Glutamatergic neuron (in vitro differentiated cells): ENCODE measurements at regions not wholly inside any gene's neighbourhood (a gene's known extent, or its start where the extent isn't known, plus 50 kb on each side); places are given as distances from the start of the nearest gene placed in this dataset.
"Not testable (repeated sequence)": the region's sequence is repeated elsewhere in the genome, so short reads cannot be mapped to it uniquely, and the experiment has no call there.

Experiments used
- DNase-seq: peaks from one replicate; pipeline ENCODE4 v3.0.0; 2022
- H3K27ac Mint-ChIP-seq: one replicate; pipeline ENCODE4 v1.8.0; 2020; ENCODE audit warnings: mild to moderate bottlenecking, mixed read lengths, inconsistent platforms; ENCODE audit not compliant: unreplicated experiment
- H3K27me3 Mint-ChIP-seq: one replicate; pipeline ENCODE4 v1.8.0; 2020; ENCODE audit warnings: mild to moderate bottlenecking, moderate library complexity, mixed read lengths, inconsistent platforms; ENCODE audit not compliant: unreplicated experiment
- H3K36me3 Mint-ChIP-seq: one replicate; pipeline ENCODE4 v1.8.0; 2020; ENCODE audit warnings: mild to moderate bottlenecking, mixed read lengths, inconsistent platforms; ENCODE audit not compliant: unreplicated experiment
- H3K4me1 Mint-ChIP-seq: one replicate; pipeline ENCODE4 v1.8.0; 2020; ENCODE audit warnings: mild to moderate bottlenecking, low read depth, mixed read lengths, inconsistent platforms; ENCODE audit not compliant: unreplicated experiment
- H3K4me3 Mint-ChIP-seq: one replicate; pipeline ENCODE4 v1.8.0; 2020; ENCODE audit warnings: mild to moderate bottlenecking, mixed read lengths, inconsistent platforms; ENCODE audit not compliant: unreplicated experiment
- H3K9me3 Mint-ChIP-seq: one replicate; pipeline ENCODE4 v1.8.0; 2020; ENCODE audit warnings: mild to moderate bottlenecking, moderate library complexity, mixed read lengths, inconsistent platforms; ENCODE audit not compliant: unreplicated experiment
- TF ChIP-seq, protein P1 (sequence below): fragments of 200-600 bp; sonication (generic); IDR thresholded peaks from one replicate; pipeline ENCODE4 v1.5.0; 2021; ENCODE audit not compliant: partially characterized antibody, unreplicated experiment

DNA sequence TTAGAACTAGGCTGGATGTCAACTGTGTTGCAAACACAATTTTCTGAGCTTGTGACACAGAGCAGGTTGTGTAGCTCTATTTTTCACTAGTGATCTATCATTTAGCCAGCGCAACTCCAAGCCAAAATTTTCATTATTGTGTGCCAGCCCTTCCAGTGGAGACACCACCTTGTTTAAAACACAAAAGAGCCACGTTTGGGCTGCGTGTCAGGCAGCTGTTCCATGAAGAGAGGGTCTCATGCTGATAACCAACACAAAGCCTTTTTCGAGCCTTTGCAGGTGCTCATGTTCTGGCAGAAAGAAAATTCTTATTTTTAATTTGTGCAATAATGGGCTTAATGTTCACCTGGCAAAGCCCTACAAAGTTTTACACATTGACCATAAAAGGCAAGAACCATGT, 237.6 kb upstream of the RGMB start:
- H3K36me3 Mint-ChIP-seq: peaks cover 3% of the 10 kb centered on the region
- no peak overlapping the region for H3K27ac Mint-ChIP-seq
- no peak overlapping the region for H3K4me3 Mint-ChIP-seq
- TF ChIP-seq, protein P1, sequence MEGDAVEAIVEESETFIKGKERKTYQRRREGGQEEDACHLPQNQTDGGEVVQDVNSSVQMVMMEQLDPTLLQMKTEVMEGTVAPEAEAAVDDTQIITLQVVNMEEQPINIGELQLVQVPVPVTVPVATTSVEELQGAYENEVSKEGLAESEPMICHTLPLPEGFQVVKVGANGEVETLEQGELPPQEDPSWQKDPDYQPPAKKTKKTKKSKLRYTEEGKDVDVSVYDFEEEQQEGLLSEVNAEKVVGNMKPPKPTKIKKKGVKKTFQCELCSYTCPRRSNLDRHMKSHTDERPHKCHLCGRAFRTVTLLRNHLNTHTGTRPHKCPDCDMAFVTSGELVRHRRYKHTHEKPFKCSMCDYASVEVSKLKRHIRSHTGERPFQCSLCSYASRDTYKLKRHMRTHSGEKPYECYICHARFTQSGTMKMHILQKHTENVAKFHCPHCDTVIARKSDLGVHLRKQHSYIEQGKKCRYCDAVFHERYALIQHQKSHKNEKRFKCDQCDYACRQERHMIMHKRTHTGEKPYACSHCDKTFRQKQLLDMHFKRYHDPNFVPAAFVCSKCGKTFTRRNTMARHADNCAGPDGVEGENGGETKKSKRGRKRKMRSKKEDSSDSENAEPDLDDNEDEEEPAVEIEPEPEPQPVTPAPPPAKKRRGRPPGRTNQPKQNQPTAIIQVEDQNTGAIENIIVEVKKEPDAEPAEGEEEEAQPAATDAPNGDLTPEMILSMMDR: no peak
- no peak for DNase-seq
- H3K9me3 Mint-ChIP-seq: peaks cover 4% of the 10 kb centered on the region
- no peaks in the 10 kb centered on the region for H3K27me3 Mint-ChIP-seq
- peaks cover 3% of the 10 kb centered on the region for H3K4me1 Mint-ChIP-seq

GRCh38 chr5:98540056-98540455, 233.4 kb upstream of the RGMB start:
- Mint-ChIP-seq H3K27me3 (no peaks in the 10 kb centered on the region), H3K36me3 (peaks cover 17% of the 10 kb centered on the region), H3K27ac (no peak overlapping the region), H3K4me3 (no peak overlapping the region), H3K9me3 (peaks cover 11% of the 10 kb centered on the region), H3K4me1 (peaks cover 3% of the 10 kb centered on the region)
- no peak for DNase-seq
- TF ChIP-seq, protein P1: no peak

DNA sequence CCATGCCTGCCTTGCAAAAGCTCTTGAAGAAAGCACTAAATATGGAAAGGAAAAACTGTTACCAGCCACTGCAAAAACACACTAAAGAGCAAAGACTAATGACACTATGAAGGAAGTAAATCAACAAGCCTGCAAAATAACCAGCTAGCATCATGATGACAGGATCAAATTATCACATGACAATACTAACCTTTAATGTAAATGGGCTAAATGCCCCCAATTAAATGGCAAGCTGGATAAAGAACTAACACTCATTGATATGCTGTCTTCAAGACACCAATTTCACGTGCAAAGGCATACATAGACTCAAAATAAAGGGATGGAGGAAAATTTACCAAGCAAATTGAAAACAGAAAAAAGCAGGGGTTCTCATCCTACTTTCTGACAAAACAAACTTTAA, 231.8 kb upstream of the RGMB start:
- peaks cover 11% of the 10 kb centered on the region for H3K9me3 Mint-ChIP-seq
- TF ChIP-seq, protein P1: no peak
- no peak for DNase-seq
- no peak overlapping the region for H3K4me3 Mint-ChIP-seq
- H3K4me1 Mint-ChIP-seq: peaks cover 3% of the 10 kb centered on the region
- peaks cover 17% of the 10 kb centered on the region for H3K36me3 Mint-ChIP-seq
- no peaks in the 10 kb centered on the region for H3K27me3 Mint-ChIP-seq
- H3K27ac Mint-ChIP-seq: no peak overlapping the region

GRCh38 chr5:98543490-98543889, 230.0 kb upstream of the RGMB start:
- no peak for DNase-seq
- TF ChIP-seq, protein P1: no peak
- Mint-ChIP-seq H3K27me3 (no peaks in the 10 kb centered on the region), H3K36me3 (peaks cover 17% of the 10 kb centered on the region), H3K27ac (no peak overlapping the region), H3K4me1 (no peaks in the 10 kb centered on the region), H3K9me3 (peaks cover 11% of the 10 kb centered on the region), H3K4me3 (no peak overlapping the region)

DNA sequence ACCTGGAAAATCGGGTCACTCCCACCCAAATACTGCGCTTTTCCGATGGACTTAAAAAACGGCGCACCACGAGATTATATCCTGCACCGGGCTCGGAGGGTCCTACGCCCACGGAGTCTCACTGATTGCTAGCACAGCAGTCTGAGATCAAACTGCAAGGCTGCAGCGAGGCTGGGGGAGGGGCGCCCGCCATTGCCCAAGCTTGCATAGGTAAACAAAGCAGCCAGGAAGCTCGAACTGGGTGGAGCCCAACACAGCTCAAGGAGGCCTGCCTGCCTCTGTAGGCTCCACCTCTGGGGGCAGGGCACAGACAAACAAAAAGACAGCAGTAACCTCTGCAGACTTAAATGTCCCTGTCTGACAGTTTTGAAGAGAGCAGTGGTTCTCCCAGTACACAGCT, 226.5 kb upstream of the RGMB start:
- H3K27ac Mint-ChIP-seq, H3K9me3 Mint-ChIP-seq, DNase-seq, H3K36me3 Mint-ChIP-seq, H3K4me1 Mint-ChIP-seq, H3K4me3 Mint-ChIP-seq, H3K27me3 Mint-ChIP-seq: not testable (repeated sequence)

DNA sequence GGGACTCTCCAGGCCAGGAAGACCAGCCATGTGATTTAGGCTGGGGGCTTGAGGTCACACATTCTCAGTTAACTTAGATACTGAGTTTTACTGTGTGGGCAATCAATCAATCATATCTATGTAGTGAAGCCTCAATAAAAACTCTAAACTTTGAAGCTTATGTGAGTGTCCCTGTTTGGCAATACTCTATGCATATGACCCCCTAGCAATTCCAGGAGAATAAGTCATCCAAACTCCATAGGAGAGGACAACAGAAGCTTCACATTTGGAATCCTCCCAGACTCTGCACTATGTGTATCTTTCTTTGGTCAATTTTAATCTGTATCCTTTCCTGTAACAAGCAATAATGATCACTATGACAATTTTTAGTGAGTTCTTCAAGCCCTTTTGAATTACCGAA, 216.8 kb upstream of the RGMB start:
- no peak for DNase-seq
- TF ChIP-seq, protein P1: no peak

More for the DNA sequence above, 216.8 kb upstream of the RGMB start:
- H3K27me3 Mint-ChIP-seq: no peaks in the 10 kb centered on the region
- no peak overlapping the region for H3K27ac Mint-ChIP-seq
- H3K4me1 Mint-ChIP-seq: peaks cover 1% of the 10 kb centered on the region
- no peaks in the 10 kb centered on the region for H3K9me3 Mint-ChIP-seq
- no peak overlapping the region for H3K4me3 Mint-ChIP-seq
- H3K36me3 Mint-ChIP-seq: no peaks in the 10 kb centered on the region
